Neural cell (in vitro differentiated cells): ENCODE measurements at regions not wholly inside any gene's neighbourhood (a gene's known extent, or its start where the extent isn't known, plus 50 kb on each side); places are given as distances from the start of the nearest gene placed in this dataset.

Source experiments
- POLR2AphosphoS5 ChIP-seq: IDR thresholded peaks from 2 replicates; pipeline ENCODE4 v1.6.1; 2012
- RAD21 ChIP-seq: fragments of 450-650 bp; conservative IDR thresholded peaks from 2 replicates; pipeline ENCODE4 v1.6.1; 2014; ENCODE audit warnings: antibody characterized with exemption, mild to moderate bottlenecking, moderate library complexity
- SMC3 ChIP-seq: fragments of 450-650 bp; conservative IDR thresholded peaks from 2 replicates; pipeline ENCODE4 v1.6.1; 2014; ENCODE audit warnings: antibody characterized with exemption, mild to moderate bottlenecking, moderate library complexity; ENCODE audit not compliant: poor library complexity
- TF ChIP-seq, protein P1 (sequence below): fragments of 450-650 bp; IDR thresholded peaks from 2 replicates; pipeline ENCODE4 v1.5.1; 2014; ENCODE audit warnings: antibody characterized with exemption, mild to moderate bottlenecking, moderate library complexity; ENCODE audit not compliant: poor library complexity, severe bottlenecking
- TF ChIP-seq, protein P2 (sequence below): IDR thresholded peaks from 2 replicates; pipeline ENCODE4 v1.6.1; 2012; ENCODE audit warnings: borderline replicate concordance

DNA sequence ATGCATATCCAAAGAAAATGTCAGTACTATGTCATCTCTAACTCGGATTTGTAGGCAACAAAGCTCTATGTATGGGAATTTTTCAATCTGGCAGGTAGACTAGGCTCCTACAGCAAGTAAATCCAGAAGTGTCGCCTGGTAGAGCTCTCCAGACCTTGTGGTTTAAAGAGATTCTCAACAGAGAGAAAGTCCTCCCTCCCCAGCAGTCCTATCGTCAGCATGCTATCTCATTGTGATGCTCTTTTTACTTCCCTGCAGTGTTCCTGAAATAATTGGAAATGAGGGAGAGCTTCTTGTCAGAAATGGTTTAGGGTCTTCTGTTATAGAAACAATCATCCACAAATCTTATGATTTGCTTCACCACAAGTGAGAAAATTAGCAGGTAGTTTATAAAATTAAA, 395.4 kb downstream of the FRK start:
- TF ChIP-seq, protein P1, sequence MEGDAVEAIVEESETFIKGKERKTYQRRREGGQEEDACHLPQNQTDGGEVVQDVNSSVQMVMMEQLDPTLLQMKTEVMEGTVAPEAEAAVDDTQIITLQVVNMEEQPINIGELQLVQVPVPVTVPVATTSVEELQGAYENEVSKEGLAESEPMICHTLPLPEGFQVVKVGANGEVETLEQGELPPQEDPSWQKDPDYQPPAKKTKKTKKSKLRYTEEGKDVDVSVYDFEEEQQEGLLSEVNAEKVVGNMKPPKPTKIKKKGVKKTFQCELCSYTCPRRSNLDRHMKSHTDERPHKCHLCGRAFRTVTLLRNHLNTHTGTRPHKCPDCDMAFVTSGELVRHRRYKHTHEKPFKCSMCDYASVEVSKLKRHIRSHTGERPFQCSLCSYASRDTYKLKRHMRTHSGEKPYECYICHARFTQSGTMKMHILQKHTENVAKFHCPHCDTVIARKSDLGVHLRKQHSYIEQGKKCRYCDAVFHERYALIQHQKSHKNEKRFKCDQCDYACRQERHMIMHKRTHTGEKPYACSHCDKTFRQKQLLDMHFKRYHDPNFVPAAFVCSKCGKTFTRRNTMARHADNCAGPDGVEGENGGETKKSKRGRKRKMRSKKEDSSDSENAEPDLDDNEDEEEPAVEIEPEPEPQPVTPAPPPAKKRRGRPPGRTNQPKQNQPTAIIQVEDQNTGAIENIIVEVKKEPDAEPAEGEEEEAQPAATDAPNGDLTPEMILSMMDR, result no peak
- TF ChIP-seq POLR2AphosphoS5, result no peak
- no peak for TF ChIP-seq RAD21
- TF ChIP-seq, protein P2, sequence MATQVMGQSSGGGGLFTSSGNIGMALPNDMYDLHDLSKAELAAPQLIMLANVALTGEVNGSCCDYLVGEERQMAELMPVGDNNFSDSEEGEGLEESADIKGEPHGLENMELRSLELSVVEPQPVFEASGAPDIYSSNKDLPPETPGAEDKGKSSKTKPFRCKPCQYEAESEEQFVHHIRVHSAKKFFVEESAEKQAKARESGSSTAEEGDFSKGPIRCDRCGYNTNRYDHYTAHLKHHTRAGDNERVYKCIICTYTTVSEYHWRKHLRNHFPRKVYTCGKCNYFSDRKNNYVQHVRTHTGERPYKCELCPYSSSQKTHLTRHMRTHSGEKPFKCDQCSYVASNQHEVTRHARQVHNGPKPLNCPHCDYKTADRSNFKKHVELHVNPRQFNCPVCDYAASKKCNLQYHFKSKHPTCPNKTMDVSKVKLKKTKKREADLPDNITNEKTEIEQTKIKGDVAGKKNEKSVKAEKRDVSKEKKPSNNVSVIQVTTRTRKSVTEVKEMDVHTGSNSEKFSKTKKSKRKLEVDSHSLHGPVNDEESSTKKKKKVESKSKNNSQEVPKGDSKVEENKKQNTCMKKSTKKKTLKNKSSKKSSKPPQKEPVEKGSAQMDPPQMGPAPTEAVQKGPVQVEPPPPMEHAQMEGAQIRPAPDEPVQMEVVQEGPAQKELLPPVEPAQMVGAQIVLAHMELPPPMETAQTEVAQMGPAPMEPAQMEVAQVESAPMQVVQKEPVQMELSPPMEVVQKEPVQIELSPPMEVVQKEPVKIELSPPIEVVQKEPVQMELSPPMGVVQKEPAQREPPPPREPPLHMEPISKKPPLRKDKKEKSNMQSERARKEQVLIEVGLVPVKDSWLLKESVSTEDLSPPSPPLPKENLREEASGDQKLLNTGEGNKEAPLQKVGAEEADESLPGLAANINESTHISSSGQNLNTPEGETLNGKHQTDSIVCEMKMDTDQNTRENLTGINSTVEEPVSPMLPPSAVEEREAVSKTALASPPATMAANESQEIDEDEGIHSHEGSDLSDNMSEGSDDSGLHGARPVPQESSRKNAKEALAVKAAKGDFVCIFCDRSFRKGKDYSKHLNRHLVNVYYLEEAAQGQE, result no peak
- no peak for TF ChIP-seq SMC3
